SJSA1 (cell line): ENCODE measurements at regions not wholly inside any gene's neighbourhood (a gene's known extent, or its start where the extent isn't known, plus 50 kb on each side); places are given as distances from the start of the nearest gene placed in this dataset.
"Not testable (repeated sequence)": the region's sequence is repeated elsewhere in the genome, so short reads cannot be mapped to it uniquely, and the experiment has no call there.

Source experiments
- DNase-seq, 2 experiments: peaks; one replicate each; pipeline ENCODE4 v3.0.0-alpha.2; 2015 to 2020; ENCODE audit warnings: low spot score in 2 of 2, low read depth in 1 of 2
- H3K27ac ChIP-seq: fragments of 250-450 bp; sonication (Bioruptor Pico); 2 replicates; pipeline ENCODE4 v1.5.1; 2020; ENCODE audit warnings: mild to moderate bottlenecking, moderate library complexity
- H3K27me3 ChIP-seq: fragments of 250-450 bp; sonication (Bioruptor Pico); replicated peaks from 2 replicates; pipeline ENCODE4 v1.5.1; 2020; ENCODE audit warnings: mild to moderate bottlenecking, moderate library complexity
- H3K36me3 ChIP-seq: fragments of 250-450 bp; sonication (Bioruptor Pico); 2 replicates; pipeline ENCODE4 v1.5.1; 2020; ENCODE audit warnings: mild to moderate bottlenecking
- H3K4me1 ChIP-seq: fragments of 250-450 bp; sonication (Bioruptor Pico); replicated peaks from 2 replicates; pipeline ENCODE4 v1.6.1; 2021; ENCODE audit warnings: mild to moderate bottlenecking
- H3K4me3 ChIP-seq: fragments of 250-450 bp; sonication (Bioruptor Pico); 2 replicates; pipeline ENCODE4 v1.5.1; 2020; ENCODE audit warnings: mild to moderate bottlenecking
- H3K9me3 ChIP-seq: fragments of 250-450 bp; sonication (Bioruptor Pico); replicated peaks from 2 replicates; pipeline ENCODE4 v1.5.1; 2020; ENCODE audit warnings: mild to moderate bottlenecking

- no peaks in the 10 kb centered on the region for H3K27me3 ChIP-seq
- DNase-seq, result no peak
- no peak overlapping the region for H3K4me3 ChIP-seq
- no peak overlapping the region for H3K27ac ChIP-seq
- H3K9me3 ChIP-seq, result no peaks in the 10 kb centered on the region
- no peaks in the 10 kb centered on the region for H3K4me1 ChIP-seq
- no peaks in the 10 kb centered on the region for H3K36me3 ChIP-seq
Observed at GRCh38 chr2:34567128-34567527, 968.0 kb upstream of the FAM98A start.

GRCh38 chr2:34552337-34552736 is 953.2 kb upstream of the FAM98A start:
- Histone ChIP-seq H3K36me3 (no peaks in the 10 kb centered on the region), H3K27ac (no peak overlapping the region), H3K9me3 (no peaks in the 10 kb centered on the region), H3K27me3 (no peaks in the 10 kb centered on the region), H3K4me1 (no peaks in the 10 kb centered on the region), H3K4me3 (no peak overlapping the region)
- DNase-seq, result no peak

GRCh38 chr2:34549710-34550345 is 950.7 kb upstream of the FAM98A start:
- H3K4me3 ChIP-seq, result no peak overlapping the region
- no peak overlapping the region for H3K27ac ChIP-seq
- no peak for DNase-seq
- no peaks in the 10 kb centered on the region for H3K27me3 ChIP-seq
- no peaks in the 10 kb centered on the region for H3K4me1 ChIP-seq
- no peaks in the 10 kb centered on the region for H3K36me3 ChIP-seq
- H3K9me3 ChIP-seq, result no peaks in the 10 kb centered on the region

- Histone ChIP-seq H3K27ac (no peak overlapping the region), H3K4me1 (no peaks in the 10 kb centered on the region), H3K4me3 (no peak overlapping the region), H3K27me3 (no peaks in the 10 kb centered on the region), H3K36me3 (no peaks in the 10 kb centered on the region), H3K9me3 (no peaks in the 10 kb centered on the region)
- DNase-seq, result no peak
Observed at GRCh38 chr2:34547900-34548299, 948.8 kb upstream of the FAM98A start.

- Histone ChIP-seq H3K4me3 (no peak overlapping the region), H3K9me3 (no peaks in the 10 kb centered on the region), H3K36me3 (no peaks in the 10 kb centered on the region), H3K27me3 (no peaks in the 10 kb centered on the region), H3K27ac (no peak overlapping the region), H3K4me1 (no peaks in the 10 kb centered on the region)
- DNase-seq, result no peak
Observed at GRCh38 chr2:34547340-34547739, 948.2 kb upstream of the FAM98A start.

GRCh38 chr2:34545486-34546136 is 946.5 kb upstream of the FAM98A start:
- Histone ChIP-seq H3K36me3 (no peaks in the 10 kb centered on the region), H3K27ac (no peak overlapping the region), H3K4me1 (no peaks in the 10 kb centered on the region), H3K9me3 (no peaks in the 10 kb centered on the region), H3K4me3 (no peak overlapping the region), H3K27me3 (no peaks in the 10 kb centered on the region)
- DNase-seq, result no peak

GRCh38 chr2:34534761-34535160 is 935.7 kb upstream of the FAM98A start:
- DNase-seq, result no peak
- no peak overlapping the region for H3K27ac ChIP-seq
- H3K36me3 ChIP-seq, result no peaks in the 10 kb centered on the region
- no peaks in the 10 kb centered on the region; the same call in 1 of the 2 replicates for H3K9me3 ChIP-seq
- no peak overlapping the region for H3K4me3 ChIP-seq
- H3K27me3 ChIP-seq, result no peaks in the 10 kb centered on the region
- H3K4me1 ChIP-seq, result no peaks in the 10 kb centered on the region

- DNase-seq, result no peak
- no peaks in the 10 kb centered on the region for H3K36me3 ChIP-seq
- no peaks in the 10 kb centered on the region; the same call in 1 of the 2 replicates for H3K9me3 ChIP-seq
- no peak overlapping the region for H3K27ac ChIP-seq
- no peak overlapping the region for H3K4me3 ChIP-seq
- no peaks in the 10 kb centered on the region for H3K27me3 ChIP-seq
- H3K4me1 ChIP-seq, result no peaks in the 10 kb centered on the region
Observed at GRCh38 chr2:34534341-34534740, 935.2 kb upstream of the FAM98A start.

- no peaks in the 10 kb centered on the region for H3K27me3 ChIP-seq
- no peaks in the 10 kb centered on the region for H3K36me3 ChIP-seq
- no peaks in the 10 kb centered on the region for H3K4me1 ChIP-seq
- no peak for DNase-seq
- no peak overlapping the region for H3K4me3 ChIP-seq
- no peaks in the 10 kb centered on the region; the same call in 1 of the 2 replicates for H3K9me3 ChIP-seq
- no peak overlapping the region for H3K27ac ChIP-seq
Observed at GRCh38 chr2:34533585-34534183, 934.6 kb upstream of the FAM98A start.

- DNase-seq, result no peak
- no peak overlapping the region for H3K27ac ChIP-seq
- H3K27me3 ChIP-seq, result no peaks in the 10 kb centered on the region
- H3K9me3 ChIP-seq, result 0 out of 2 replicates have a peak, but pooled peaks cover 7% of the 10 kb centered on the region
- no peak overlapping the region for H3K4me3 ChIP-seq
- no peaks in the 10 kb centered on the region for H3K4me1 ChIP-seq
- H3K36me3 ChIP-seq, result no peaks in the 10 kb centered on the region
Observed at GRCh38 chr2:34529965-34530364, 930.9 kb upstream of the FAM98A start.

GRCh38 chr2:34523958-34524514 is 924.9 kb upstream of the FAM98A start:
- H3K4me3 ChIP-seq, result no peak overlapping the region
- H3K27me3 ChIP-seq, result no peaks in the 10 kb centered on the region
- no peak for DNase-seq
- peaks cover 7% of the 10 kb centered on the region; the same call in 1 of the 2 replicates for H3K9me3 ChIP-seq
- no peaks in the 10 kb centered on the region for H3K4me1 ChIP-seq
- no peak overlapping the region for H3K27ac ChIP-seq
- H3K36me3 ChIP-seq, result no peaks in the 10 kb centered on the region

GRCh38 chr2:34519659-34520058 is 920.6 kb upstream of the FAM98A start:
- no peak for DNase-seq
- H3K27me3 ChIP-seq, result no peaks in the 10 kb centered on the region
- H3K27ac ChIP-seq, result no peak overlapping the region
- no peaks in the 10 kb centered on the region for H3K36me3 ChIP-seq
- no peak overlapping the region for H3K4me3 ChIP-seq
- H3K9me3 ChIP-seq, result peaks cover 4% of the 10 kb centered on the region; the same call in 1 of the 2 replicates
- no peaks in the 10 kb centered on the region for H3K4me1 ChIP-seq

- DNase-seq, result no peak
- Histone ChIP-seq H3K9me3 (no peaks in the 10 kb centered on the region; the same call in 1 of the 2 replicates), H3K36me3 (no peaks in the 10 kb centered on the region)
Observed at GRCh38 chr2:34498561-34498960, 899.5 kb upstream of the FAM98A start.

GRCh38 chr2:34494192-34494591 is 895.1 kb upstream of the FAM98A start:
- H3K36me3 ChIP-seq, H3K4me1 ChIP-seq, H3K9me3 ChIP-seq, H3K4me3 ChIP-seq, DNase-seq, H3K27me3 ChIP-seq, H3K27ac ChIP-seq: not testable (repeated sequence)

More at GRCh38 chr2:34498561-34498960, 899.5 kb upstream of the FAM98A start:
- Histone ChIP-seq H3K27me3 (no peaks in the 10 kb centered on the region), H3K4me1 (no peaks in the 10 kb centered on the region), H3K4me3 (no peak overlapping the region), H3K27ac (no peak overlapping the region)
